Ascending aorta (tissue), 2 donors: ENCODE measurements at regions not wholly inside any gene's neighbourhood (a gene's known extent, or its start where the extent isn't known, plus 50 kb on each side); places are given as distances from the start of the nearest gene placed in this dataset.
"Not testable (repeated sequence)": the region's sequence is repeated elsewhere in the genome, so short reads cannot be mapped to it uniquely, and the experiment has no call there.

Experiments
- DNase-seq, 2 donors: peaks; one replicate each; pipeline ENCODE4 v3.0.0-alpha.2; 2019; ENCODE audit warnings: low spot score in 2 of 2
- H3K27ac ChIP-seq, 2 donors: fragments of 200-600 bp; sonication (generic); one replicate each; pipeline ENCODE4 v1.5.1; 2016 to 2017; ENCODE audit warnings: mild to moderate bottlenecking in 1 of 2
- H3K27me3 ChIP-seq: fragments of 200-600 bp; sonication (generic); one replicate; pipeline ENCODE4 v1.5.1; 2017
- H3K36me3 ChIP-seq, 2 donors: fragments of 200-600 bp; sonication (generic); one replicate each; pipeline ENCODE4 v1.5.1; 2016
- H3K4me1 ChIP-seq, 2 donors: fragments of 200-600 bp; sonication (generic); one replicate each; pipeline ENCODE4 v1.5.1; 2016 to 2017; ENCODE audit warnings: mild to moderate bottlenecking in 1 of 2
- H3K4me3 ChIP-seq, 2 donors: fragments of 200-600 bp; sonication (generic); one replicate each; pipeline ENCODE4 v1.5.1; 2016 to 2017; ENCODE audit warnings: mild to moderate bottlenecking in 1 of 2
- H3K9me3 ChIP-seq, 2 donors: fragments of 200-600 bp; sonication (generic); one replicate each; pipeline ENCODE4 v1.5.1; 2016
- intact Hi-C: fragments of 100-400 bp; cut with DNase I; formaldehyde crosslinking; loops from one replicate; pipeline ENCODE4 v1.15.1; 2023
- TF ChIP-seq, protein P1 (sequence below), 3 experiments: fragments of 200-600 bp in 2 of 3; fragments of 450-650 bp in 1 of 3; sonication (generic) in 2 of 3; IDR thresholded peaks; one replicate each; pipeline ENCODE4 v1.5.1; 2016 to 2019; ENCODE audit warnings: antibody characterized with exemption in 3 of 3, mild to moderate bottlenecking in 1 of 3, moderate library complexity in 1 of 3

DNA sequence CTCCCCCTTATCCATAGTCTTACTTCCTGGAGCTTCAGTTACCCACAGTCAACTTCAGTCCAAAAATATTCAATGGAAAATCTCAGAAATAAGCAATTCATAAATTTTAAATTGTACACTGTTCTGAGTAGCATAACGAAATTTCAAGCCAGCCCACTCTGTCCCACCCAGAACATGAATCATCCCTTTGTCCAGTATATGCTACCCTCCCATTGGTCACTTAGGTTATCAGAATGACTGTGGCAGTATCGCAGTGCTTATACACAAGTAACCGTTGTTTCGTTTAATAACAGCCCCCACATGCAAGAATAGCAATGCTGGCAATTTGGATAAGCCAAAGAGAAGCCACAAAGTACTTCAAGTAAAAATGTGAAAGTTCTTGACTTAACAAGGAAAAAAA lies 325.3 kb upstream of the ADAMTS9 start:
- H3K4me3 ChIP-seq: no peak overlapping the region
- intact Hi-C loops: no loop called here
- H3K27me3 ChIP-seq: no peaks in the 10 kb centered on the region
- no peak overlapping the region for H3K27ac ChIP-seq
- TF ChIP-seq, protein P1, sequence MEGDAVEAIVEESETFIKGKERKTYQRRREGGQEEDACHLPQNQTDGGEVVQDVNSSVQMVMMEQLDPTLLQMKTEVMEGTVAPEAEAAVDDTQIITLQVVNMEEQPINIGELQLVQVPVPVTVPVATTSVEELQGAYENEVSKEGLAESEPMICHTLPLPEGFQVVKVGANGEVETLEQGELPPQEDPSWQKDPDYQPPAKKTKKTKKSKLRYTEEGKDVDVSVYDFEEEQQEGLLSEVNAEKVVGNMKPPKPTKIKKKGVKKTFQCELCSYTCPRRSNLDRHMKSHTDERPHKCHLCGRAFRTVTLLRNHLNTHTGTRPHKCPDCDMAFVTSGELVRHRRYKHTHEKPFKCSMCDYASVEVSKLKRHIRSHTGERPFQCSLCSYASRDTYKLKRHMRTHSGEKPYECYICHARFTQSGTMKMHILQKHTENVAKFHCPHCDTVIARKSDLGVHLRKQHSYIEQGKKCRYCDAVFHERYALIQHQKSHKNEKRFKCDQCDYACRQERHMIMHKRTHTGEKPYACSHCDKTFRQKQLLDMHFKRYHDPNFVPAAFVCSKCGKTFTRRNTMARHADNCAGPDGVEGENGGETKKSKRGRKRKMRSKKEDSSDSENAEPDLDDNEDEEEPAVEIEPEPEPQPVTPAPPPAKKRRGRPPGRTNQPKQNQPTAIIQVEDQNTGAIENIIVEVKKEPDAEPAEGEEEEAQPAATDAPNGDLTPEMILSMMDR (IDR thresholded peaks at IDR 0.05): no peak
- H3K36me3 ChIP-seq: peaks cover 6 to 12% of the 10 kb centered on the region in 2 donors
- H3K9me3 ChIP-seq: peaks cover 0 to 11% of the 10 kb centered on the region in 2 donors
- H3K4me1 ChIP-seq: no peaks in the 10 kb centered on the region
- DNase-seq: no peak

DNA sequence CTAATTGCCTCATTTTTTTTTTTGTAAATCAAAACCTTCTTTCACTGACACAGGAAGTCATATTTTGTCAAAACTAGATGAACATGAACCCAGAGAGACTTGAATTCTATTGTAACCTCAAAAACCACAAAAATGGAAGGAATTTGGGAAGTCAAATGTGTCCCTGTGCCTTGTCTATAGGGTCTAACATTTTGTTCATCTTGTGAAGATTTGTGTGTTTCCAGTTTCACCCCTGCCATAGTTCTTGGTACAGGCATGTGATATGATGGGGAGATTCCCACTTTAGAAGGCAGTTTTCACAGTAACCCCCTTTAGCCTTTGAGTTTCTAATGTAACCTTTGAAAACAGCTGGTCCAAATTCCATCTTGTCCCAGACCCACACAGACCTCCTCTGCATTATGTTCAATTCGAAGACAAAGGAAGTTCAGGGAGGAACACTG lies 318.5 kb upstream of the ADAMTS9 start:
- TF ChIP-seq, protein P1 (IDR thresholded peaks at IDR 0.05): no peak
- no peaks in the 10 kb centered on the region for H3K27me3 ChIP-seq
- peaks cover 6 to 12% of the 10 kb centered on the region in 2 donors for H3K36me3 ChIP-seq
- intact Hi-C loops: no loop called here
- H3K4me3 ChIP-seq: no peak overlapping the region
- H3K9me3 ChIP-seq: no peaks in the 10 kb centered on the region
- H3K4me1 ChIP-seq: no peaks in the 10 kb centered on the region
- no peak for DNase-seq
- H3K27ac ChIP-seq: no peak overlapping the region

DNA sequence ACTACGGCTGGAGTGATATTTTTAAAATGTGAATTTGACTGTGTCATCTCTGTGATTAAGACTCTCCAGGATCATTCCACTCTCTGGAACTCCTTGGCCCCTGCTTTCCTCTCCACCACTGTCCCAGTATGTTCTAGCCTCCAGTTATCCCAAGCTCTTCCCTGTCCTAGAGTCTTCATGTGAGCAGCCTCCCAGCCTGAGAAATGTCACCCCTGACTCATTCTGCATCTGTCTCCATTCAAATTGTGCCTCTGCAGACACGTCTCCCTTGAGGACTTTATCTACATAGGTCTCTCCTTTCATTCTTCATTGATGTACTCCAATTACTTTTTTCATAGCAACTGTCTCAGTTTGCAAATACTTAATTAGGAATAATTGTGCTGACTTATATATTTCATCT lies 317.7 kb upstream of the ADAMTS9 start:
- no peak overlapping the region for H3K27ac ChIP-seq
- TF ChIP-seq, protein P1 (IDR thresholded peaks at IDR 0.05): no peak
- intact Hi-C loops: no loop called here
- no peaks in the 10 kb centered on the region for H3K27me3 ChIP-seq
- H3K9me3 ChIP-seq: no peaks in the 10 kb centered on the region
- no peak for DNase-seq
- H3K36me3 ChIP-seq: peaks cover 4 to 6% of the 10 kb centered on the region in 2 donors
- H3K4me1 ChIP-seq: no peaks in the 10 kb centered on the region
- H3K4me3 ChIP-seq: no peak overlapping the region

DNA sequence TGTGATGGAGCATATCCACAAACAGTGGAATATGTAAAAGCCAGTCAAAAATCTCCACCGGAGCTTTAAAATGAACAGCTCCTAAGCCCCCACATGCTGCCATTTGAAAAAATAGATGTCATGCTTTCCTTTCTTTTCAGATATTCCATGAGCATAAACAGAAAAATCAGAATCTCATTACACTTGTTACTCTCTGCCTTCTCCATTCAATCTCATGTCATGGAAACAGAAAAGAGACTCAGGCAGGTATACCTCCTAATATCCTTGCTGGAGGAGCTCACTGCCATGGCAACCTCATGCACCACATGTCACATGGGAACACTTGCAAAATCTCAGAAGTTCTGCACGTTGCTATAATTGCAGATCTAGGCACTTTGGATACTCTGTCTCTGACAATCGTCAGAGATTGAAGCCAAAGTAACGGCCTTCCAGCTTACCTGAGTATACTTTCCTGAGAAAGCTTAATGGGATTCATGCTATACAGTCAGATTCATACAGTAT lies 317.0 kb upstream of the ADAMTS9 start:
- Histone ChIP-seq H3K36me3 (no peaks in the 10 kb centered on the region), H3K4me1 (no peaks in the 10 kb centered on the region), H3K4me3 (no peak overlapping the region), H3K27me3 (no peaks in the 10 kb centered on the region), H3K9me3 (no peaks in the 10 kb centered on the region), H3K27ac (no peak overlapping the region)
- TF ChIP-seq, protein P1 (IDR thresholded peaks at IDR 0.05): no peak
- intact Hi-C loops: no loop called here
- DNase-seq: no peak

DNA sequence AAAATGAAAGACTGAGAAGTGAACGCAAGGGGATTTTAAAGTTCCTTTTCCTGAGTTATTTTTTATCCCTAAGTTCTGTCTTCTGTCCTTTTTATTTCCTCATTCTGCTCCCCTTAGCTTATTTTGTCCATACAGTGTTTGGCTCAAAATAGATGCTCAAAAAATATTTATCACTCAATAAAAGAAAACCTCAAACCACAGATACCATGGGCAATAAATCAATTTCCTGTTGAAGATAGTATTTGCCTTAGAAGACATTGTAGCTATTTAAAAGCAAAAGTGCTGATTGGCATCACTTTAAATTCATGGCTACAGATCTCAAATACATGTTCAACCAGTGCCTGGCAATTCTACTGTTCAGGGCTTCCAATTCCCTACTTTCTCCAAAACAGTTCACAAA lies 316.5 kb upstream of the ADAMTS9 start:
- intact Hi-C loops: no loop called here
- TF ChIP-seq, protein P1 (IDR thresholded peaks at IDR 0.05): no peak

DNA sequence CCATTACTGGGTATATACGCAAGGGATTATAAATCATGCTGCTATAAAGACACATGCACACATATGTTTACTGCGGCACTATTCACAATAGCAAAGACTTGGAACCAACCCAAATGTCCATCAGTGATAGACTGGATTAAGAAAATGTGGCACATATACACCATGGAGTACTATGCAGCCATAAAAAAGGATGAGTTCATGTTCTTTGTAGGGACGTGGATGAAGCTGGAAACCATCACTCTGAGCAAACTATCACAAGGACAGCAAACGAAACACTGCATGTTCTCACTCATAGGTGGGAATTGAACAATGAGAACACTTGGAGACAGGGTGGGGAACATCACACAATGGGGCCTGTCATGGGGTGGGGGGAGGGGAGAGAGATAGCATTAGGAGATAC lies 313.3 kb upstream of the ADAMTS9 start:
- H3K27me3 ChIP-seq, DNase-seq, H3K9me3 ChIP-seq, H3K4me3 ChIP-seq, intact Hi-C loops, H3K27ac ChIP-seq, H3K36me3 ChIP-seq, H3K4me1 ChIP-seq: not testable (repeated sequence)

More for the DNA sequence above, 316.5 kb upstream of the ADAMTS9 start:
- H3K36me3 ChIP-seq: no peaks in the 10 kb centered on the region
- no peak overlapping the region for H3K4me3 ChIP-seq
- H3K4me1 ChIP-seq: no peaks in the 10 kb centered on the region
- DNase-seq: no peak
- no peaks in the 10 kb centered on the region for H3K9me3 ChIP-seq
- no peak overlapping the region for H3K27ac ChIP-seq
- no peaks in the 10 kb centered on the region for H3K27me3 ChIP-seq
